Activated T-cell treated with anti-CD3 and anti-CD28 coated beads, Interleukin-2, amount 50 U/mL, for 4 hours (primary cell): ENCODE measurements at regions not wholly inside any gene's neighbourhood (a gene's known extent, or its start where the extent isn't known, plus 50 kb on each side); places are given as distances from the start of the nearest gene placed in this dataset.

ENCODE experiments used
- ATAC-seq, 2 donors: fragments of 200-7000 bp; cut with Tn5 transposase; one replicate each; pipeline ENCODE4 v1.10.0; 2021
- DNase-seq: peaks from one replicate; pipeline ENCODE4 v3.0.0-alpha.2; 2020
- H3K27me3 Mint-ChIP-seq: one replicate; pipeline ENCODE4 v1.8.0; 2021; ENCODE audit warnings: low read depth, mixed read lengths
- H3K36me3 Mint-ChIP-seq: one replicate; pipeline ENCODE4 v1.8.0; 2022; ENCODE audit warnings: mixed read lengths; ENCODE audit not compliant: insufficient read depth
- H3K4me1 Mint-ChIP-seq: one replicate; pipeline ENCODE4 v1.8.0; 2021; ENCODE audit warnings: low read depth, mixed read lengths
- H3K4me3 Mint-ChIP-seq: one replicate; pipeline ENCODE4 v1.8.0; 2021; ENCODE audit warnings: mild to moderate bottlenecking, moderate library complexity, mixed read lengths
- H3K9me3 Mint-ChIP-seq: one replicate; pipeline ENCODE4 v1.8.0; 2021; ENCODE audit warnings: mixed read lengths

DNA sequence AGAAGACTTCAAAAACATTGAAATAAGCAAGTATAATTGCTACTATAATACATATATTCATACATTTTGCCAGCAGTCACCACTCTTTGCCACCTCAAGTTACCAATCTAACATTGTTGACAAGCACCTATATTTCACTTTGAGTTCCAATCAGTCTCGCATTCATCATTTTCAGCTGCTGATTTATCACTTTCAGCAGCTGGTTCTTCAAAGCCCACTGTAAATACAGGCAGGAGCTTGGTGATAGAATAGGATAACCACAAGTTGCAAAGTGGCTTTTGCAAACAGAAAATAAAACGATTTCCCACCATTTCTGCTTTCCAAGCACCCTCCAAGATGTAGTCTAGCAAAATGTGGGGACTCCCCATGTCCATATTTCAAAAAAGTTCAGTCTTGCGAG lies 114.2 kb upstream of the ITGA1 start:
- no peak for DNase-seq
- Mint-ChIP-seq H3K9me3 (no peaks in the 10 kb centered on the region), H3K27me3 (no peaks in the 10 kb centered on the region), H3K36me3 (no peaks in the 10 kb centered on the region), H3K4me3 (no peak overlapping the region), H3K4me1 (peaks cover 16% of the 10 kb centered on the region)
- ATAC-seq = no peak

DNA sequence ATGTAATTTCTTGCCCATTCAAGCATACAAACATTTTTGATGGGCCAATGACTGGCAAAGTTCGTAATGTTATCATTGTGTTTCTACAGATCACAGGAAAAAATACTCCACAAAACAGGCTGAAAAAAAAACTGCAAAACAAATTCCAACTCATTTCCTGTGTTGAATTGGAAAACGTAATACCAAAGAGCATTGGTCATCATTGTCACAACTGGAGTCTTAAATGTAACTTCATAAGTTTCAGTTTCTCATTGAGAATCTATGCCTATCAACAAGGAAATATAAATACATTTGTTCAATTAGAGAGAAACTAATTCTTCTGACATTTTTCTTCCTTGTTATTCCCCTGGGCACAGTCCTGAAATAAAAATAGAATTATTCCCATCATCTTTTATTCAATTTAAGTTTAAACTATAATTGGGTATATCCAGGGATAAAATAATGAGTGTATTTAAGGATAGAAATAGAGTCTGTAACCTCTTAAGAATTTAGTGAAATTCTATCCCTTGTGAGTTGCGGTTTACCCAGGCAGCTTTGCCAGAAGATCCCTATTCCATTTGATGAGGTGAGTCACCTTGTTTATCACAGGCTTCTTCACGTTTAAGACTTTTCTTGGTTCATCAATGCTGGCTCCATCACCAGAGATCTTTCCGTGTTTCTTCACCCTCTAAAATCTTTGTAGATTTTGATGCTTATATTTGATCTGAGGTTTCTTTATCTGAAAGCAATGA lies 112.7 kb upstream of the ITGA1 start:
- ATAC-seq (no peak), DNase-seq (no peak)
- H3K4me3 Mint-ChIP-seq = no peak overlapping the region
- H3K36me3 Mint-ChIP-seq = no peaks in the 10 kb centered on the region
- H3K9me3 Mint-ChIP-seq = no peaks in the 10 kb centered on the region
- H3K27me3 Mint-ChIP-seq = peaks cover 1% of the 10 kb centered on the region
- H3K4me1 Mint-ChIP-seq = peaks cover 16% of the 10 kb centered on the region

DNA sequence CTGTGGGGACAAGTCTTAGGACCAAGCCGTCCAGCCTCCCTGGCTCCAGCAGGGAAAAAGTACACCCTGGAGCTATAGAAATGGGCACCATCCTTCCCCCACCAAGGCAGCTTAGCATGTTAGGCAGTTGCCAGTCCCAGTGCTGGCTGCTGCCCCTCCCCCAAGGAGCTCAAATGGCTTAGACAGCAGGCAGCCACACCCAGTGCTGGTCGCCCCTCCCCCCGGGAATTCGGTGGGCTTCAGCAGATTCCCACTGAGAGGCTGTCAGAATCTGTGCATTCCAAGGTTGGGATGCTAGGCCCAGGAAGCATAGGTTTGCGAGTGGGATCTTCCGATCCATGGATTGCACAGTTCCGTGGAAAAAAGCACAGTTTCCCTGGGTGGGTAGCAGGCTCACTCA lies 105.2 kb upstream of the ITGA1 start:
- ATAC-seq (no peak), DNase-seq (no peak)
- Mint-ChIP-seq H3K4me3 (no peak overlapping the region), H3K9me3 (no peaks in the 10 kb centered on the region), H3K36me3 (no peaks in the 10 kb centered on the region), H3K27me3 (peaks cover 2% of the 10 kb centered on the region), H3K4me1 (no peaks in the 10 kb centered on the region)

DNA sequence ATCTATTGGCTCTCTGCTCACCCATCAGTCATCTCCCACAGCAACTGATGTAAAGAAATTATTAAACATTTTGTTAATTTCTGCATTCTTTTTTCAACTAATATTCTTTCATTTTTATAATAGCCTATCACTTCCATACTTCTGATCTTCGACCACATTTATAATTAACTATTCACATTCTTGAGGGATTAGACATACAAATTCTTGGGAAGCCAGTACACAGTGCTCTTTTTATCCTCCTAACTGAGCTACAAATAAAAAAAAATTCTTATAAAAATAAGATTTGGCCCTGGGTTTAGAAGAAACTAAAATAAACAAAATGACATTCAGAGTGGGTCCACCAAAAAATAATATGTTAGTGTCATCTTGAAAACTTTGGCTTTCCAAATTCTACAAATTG lies 103.7 kb upstream of the ITGA1 start:
- Mint-ChIP-seq H3K9me3 (no peaks in the 10 kb centered on the region), H3K4me3 (no peak overlapping the region), H3K27me3 (peaks cover 2% of the 10 kb centered on the region), H3K4me1 (no peaks in the 10 kb centered on the region), H3K36me3 (no peaks in the 10 kb centered on the region)
- DNase-seq (no peak), ATAC-seq (no peak)

DNA sequence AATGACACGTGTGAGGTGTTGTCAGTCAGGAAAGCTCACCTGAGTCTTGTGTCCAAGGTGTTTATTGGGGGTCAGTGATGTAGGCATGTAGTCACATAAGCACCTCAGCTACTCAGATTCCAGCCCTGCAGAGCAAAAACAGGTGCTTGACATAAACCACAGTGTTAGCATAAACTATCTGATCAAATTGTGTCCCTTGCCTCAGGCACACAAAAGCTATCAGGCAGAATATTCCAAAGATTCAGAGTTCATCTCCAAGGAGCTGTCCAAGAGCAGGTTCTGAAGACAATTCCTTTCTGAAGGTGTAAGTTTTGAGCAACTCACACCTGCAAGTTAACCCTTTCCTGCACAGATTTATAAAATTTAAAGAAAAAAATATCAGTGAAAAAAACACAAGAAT lies 102.2 kb upstream of the ITGA1 start:
- no peaks in the 10 kb centered on the region for H3K4me1 Mint-ChIP-seq
- H3K36me3 Mint-ChIP-seq = no peaks in the 10 kb centered on the region
- H3K9me3 Mint-ChIP-seq = no peaks in the 10 kb centered on the region
- DNase-seq (no peak), ATAC-seq (no peak)
- no peaks in the 10 kb centered on the region for H3K27me3 Mint-ChIP-seq
- no peak overlapping the region for H3K4me3 Mint-ChIP-seq

DNA sequence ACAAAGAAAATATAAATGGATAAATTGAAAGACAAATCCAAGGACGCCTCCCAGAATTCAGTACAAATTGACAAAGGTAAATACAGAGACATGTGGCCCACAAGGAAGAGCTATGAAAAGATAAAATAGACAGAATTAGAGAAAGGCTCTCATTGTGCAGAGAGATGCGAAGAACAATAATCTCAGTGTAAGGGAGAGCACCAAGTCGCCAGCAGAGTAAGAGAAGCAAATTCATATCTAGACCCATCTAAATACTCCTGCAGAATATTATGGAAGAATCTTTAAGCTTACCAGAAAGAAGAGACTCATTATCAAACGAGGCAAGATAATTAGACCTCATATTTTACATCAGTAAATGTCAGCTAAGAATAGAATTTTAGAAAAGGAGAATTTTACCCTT lies 101.7 kb upstream of the ITGA1 start:
- ATAC-seq = no peak
- Mint-ChIP-seq H3K4me1 (no peaks in the 10 kb centered on the region), H3K9me3 (no peaks in the 10 kb centered on the region), H3K27me3 (no peaks in the 10 kb centered on the region), H3K36me3 (no peaks in the 10 kb centered on the region), H3K4me3 (no peak overlapping the region)
- no peak for DNase-seq

DNA sequence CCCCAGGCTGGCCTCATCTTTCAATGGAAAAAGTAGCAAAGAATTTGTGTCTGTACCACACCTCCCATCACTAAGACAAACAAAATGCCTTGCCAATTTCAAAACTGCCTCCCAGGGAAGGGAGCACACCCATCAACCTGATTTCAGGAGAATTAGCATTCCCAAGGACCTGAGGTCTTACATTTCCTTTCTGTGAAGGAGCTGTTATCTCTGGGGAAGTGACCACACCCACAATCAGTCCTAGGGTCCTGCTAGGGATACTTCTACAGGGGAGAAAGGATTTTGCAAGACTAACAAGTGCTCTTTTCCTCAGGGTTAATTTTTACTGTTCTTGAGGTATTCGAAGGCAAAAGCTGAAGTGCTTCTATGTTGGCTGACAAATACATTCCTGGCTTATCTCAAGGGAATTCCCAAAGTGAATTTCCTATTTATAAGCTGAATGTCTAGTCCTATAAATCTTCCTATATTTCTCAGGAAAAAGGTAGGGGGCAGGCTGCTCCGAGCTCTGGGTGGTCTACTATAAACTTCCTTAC lies 97.4 kb upstream of the ITGA1 start:
- Mint-ChIP-seq H3K9me3 (no peaks in the 10 kb centered on the region), H3K36me3 (no peaks in the 10 kb centered on the region), H3K4me3 (no peak overlapping the region), H3K4me1 (peaks cover 5% of the 10 kb centered on the region), H3K27me3 (no peaks in the 10 kb centered on the region)
- DNase-seq (no peak), ATAC-seq (no peak)

DNA sequence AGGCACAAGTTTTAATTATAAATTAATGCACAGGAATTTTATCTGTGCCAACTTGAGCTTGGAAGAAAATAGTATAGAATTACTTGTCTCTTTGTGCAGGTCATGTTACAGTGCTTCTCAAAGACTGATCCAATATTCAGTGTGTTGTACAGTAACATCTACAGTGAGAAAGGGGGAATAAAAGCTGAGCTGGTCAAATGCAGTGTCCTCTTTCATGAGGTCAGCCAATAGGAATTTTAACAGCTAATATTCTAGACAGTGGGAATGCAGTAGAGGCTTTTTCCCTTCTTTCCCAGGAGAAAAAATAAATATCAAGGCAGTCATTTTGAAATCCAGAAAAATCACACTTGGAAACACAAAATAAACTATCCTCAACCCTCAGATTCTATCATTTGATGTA lies 95.7 kb upstream of the ITGA1 start:
- Mint-ChIP-seq H3K4me3 (no peak overlapping the region), H3K9me3 (no peaks in the 10 kb centered on the region), H3K36me3 (no peaks in the 10 kb centered on the region), H3K4me1 (peaks cover 5% of the 10 kb centered on the region), H3K27me3 (no peaks in the 10 kb centered on the region)
- DNase-seq = no peak
- no peak for ATAC-seq

DNA sequence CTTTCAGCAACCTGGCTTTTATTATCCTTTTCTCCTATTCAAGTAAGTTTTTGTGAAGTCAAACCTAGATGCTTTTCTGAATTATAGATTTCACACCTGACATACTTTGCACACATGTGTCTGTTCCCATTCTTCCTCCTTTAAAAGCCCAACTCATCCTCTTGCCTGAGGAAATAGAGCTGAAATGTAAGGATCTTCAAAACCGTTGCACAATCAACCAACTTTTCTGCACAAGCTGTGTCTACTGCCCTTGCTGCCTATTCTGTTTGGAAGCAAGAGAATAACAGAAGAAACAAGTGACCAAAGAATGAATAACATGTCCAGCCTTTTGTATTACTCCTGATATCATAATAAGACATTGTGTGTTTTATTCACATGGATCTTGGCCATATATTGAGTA lies 95.1 kb upstream of the ITGA1 start:
- no peaks in the 10 kb centered on the region for H3K9me3 Mint-ChIP-seq
- no peak for DNase-seq
- no peaks in the 10 kb centered on the region for H3K36me3 Mint-ChIP-seq
- ATAC-seq = no peak
- no peaks in the 10 kb centered on the region for H3K27me3 Mint-ChIP-seq
- peaks cover 5% of the 10 kb centered on the region for H3K4me1 Mint-ChIP-seq
- H3K4me3 Mint-ChIP-seq = no peak overlapping the region

DNA sequence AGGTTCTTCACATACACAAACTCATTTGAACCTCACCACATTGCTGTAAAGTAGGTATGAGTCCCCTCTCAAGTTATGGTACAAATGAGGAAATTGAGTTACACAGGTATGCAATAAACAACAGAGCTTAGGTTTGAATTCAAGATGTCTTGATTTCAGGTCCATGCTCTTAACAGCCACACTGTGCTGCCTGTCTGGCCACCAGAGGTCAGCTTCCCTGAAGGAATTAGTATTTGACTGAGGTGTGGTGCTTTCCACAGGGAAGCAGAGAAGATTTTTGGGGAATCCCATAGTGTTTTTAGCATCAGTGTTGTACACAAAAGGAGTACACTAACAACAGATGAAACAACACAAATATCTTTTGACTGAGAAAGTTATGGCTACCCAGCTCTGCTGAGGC lies 94.4 kb upstream of the ITGA1 start:
- Mint-ChIP-seq H3K4me1 (peaks cover 5% of the 10 kb centered on the region), H3K27me3 (no peaks in the 10 kb centered on the region), H3K4me3 (no peak overlapping the region), H3K9me3 (no peaks in the 10 kb centered on the region), H3K36me3 (no peaks in the 10 kb centered on the region)
- DNase-seq (peak; percentile 15), ATAC-seq (no peak)

DNA sequence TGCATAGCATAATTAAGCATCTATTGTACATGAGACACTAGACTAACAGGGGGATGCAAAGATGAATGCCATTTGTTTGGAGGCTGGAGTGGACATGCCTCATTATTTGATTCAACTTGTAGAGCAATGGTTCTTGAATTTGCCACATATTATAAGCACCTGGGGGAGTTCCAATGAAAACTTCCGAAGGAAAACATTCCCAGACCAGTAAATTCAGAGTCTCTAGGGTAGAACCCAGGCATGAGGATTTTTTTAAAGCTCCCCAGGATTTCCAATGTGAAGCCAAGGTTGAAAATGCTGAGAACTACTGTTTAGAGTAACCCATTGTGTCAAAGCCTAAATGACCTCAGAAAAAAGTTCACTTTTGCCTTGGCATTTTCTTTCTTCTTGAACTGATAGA lies 93.9 kb upstream of the ITGA1 start:
- ATAC-seq = no peak
- no peaks in the 10 kb centered on the region for H3K27me3 Mint-ChIP-seq
- no peak for DNase-seq
- H3K4me3 Mint-ChIP-seq = no peak overlapping the region
- no peaks in the 10 kb centered on the region for H3K36me3 Mint-ChIP-seq
- H3K9me3 Mint-ChIP-seq = no peaks in the 10 kb centered on the region
- H3K4me1 Mint-ChIP-seq = peaks cover 5% of the 10 kb centered on the region

DNA sequence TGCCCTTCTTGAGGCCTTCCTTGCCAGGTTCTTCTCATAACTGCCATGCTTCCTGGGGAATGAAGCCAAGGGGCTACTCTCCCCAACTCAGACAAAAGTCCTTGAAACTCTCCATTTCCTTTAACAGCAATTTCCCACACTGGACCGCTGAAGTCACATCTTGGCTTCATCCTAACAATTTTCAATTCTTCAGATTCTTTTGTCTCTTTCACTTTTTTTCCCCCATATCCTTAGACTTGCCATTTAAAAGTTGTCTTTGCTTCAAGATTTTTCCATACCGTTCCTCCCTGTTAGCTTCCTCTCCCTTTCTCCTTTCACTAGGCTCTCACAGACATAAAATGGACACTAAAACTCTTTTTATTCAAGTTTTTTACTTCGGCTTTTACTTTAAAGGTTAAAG lies 93.1 kb upstream of the ITGA1 start:
- DNase-seq = no peak
- Mint-ChIP-seq H3K36me3 (no peaks in the 10 kb centered on the region), H3K4me1 (peaks cover 5% of the 10 kb centered on the region), H3K9me3 (no peaks in the 10 kb centered on the region), H3K27me3 (no peaks in the 10 kb centered on the region), H3K4me3 (no peak overlapping the region)
- no peak for ATAC-seq

DNA sequence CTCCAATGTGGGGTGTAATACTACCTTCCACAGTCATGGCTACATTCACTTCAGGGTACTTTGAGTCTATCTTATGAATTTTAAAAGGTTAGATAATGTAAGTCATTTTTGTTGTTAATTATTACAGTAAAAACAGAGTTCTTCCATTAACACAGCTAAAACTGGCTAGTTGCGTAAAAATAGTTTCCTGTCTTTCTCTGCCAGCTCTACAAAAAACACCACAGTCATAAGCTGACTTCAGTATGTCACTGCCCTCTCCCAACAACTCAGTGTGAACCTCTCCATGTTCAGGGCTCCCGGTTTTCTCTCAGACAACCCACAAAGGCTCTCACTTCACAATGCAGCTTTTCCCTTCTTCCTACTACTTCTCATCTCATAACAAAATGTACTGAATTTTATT lies 84.8 kb upstream of the ITGA1 start:
- Mint-ChIP-seq H3K4me1 (peaks cover 27% of the 10 kb centered on the region), H3K36me3 (no peaks in the 10 kb centered on the region), H3K9me3 (no peaks in the 10 kb centered on the region), H3K27me3 (no peaks in the 10 kb centered on the region), H3K4me3 (no peak overlapping the region)
- ATAC-seq (no peak), DNase-seq (no peak)

DNA sequence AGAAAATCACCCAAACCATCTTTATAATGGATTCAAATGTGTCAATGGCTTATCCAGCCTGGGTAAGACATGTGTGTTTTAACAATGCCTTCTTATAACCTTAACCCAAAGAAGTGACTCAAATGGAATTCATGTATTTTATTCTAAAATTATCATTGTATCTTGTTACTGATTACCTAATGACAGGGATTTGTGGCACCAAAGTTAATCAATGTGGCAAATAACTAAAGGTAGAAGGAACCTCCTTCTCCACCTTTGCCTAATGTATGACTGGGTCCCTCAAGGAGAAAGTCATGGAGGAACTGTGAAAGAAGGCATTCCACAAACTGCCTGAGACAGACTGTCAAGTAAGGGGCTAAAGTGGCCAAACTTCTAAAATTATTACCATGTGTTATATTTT lies 84.4 kb upstream of the ITGA1 start:
- H3K4me1 Mint-ChIP-seq = peaks cover 28% of the 10 kb centered on the region
- H3K9me3 Mint-ChIP-seq = no peaks in the 10 kb centered on the region
- DNase-seq = no peak
- H3K27me3 Mint-ChIP-seq = no peaks in the 10 kb centered on the region
- no peak overlapping the region for H3K4me3 Mint-ChIP-seq
- H3K36me3 Mint-ChIP-seq = no peaks in the 10 kb centered on the region
- no peak for ATAC-seq

DNA sequence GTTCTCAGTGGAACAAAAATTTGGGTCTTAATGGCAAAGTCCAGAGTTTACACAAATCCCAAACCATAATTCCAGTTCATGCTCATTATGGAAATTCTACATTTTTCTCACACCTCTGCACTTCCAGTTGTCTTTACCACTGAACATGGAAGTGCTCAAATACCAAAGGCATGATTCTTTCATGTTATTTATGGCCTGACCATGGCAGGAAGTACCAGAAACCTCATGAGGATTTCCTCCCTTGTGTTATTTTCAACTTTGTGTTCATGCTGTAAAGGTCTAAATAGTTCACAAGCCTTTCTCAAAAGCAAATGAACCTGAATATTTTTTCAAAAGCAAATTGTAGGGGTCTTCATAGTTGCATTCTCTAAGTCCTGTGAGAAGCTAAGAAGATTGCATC lies 82.0 kb upstream of the ITGA1 start:
- Mint-ChIP-seq H3K36me3 (no peaks in the 10 kb centered on the region), H3K9me3 (no peaks in the 10 kb centered on the region), H3K4me1 (peaks cover 51% of the 10 kb centered on the region), H3K27me3 (no peaks in the 10 kb centered on the region), H3K4me3 (no peak overlapping the region)
- ATAC-seq = no peak
- no peak for DNase-seq

DNA sequence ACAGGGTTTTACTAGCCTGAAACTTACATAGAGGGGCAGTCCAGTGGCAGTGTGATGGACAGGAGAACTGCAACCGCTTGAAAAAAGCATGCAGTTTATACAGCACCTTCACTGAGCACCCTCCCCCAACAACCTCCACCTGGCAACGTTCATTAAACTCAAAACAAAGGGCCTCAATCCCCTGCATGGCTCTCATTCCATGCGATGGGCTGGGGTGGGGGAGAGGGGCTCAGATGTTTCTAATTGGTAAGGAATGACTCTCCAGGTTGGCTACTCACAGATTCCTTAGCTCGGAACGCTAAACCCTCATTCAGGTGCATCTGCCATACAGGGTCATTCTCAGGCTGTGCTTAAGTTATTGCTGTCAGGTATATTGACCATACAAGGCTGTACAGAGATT lies 80.9 kb upstream of the ITGA1 start:
- peaks cover 59% of the 10 kb centered on the region for H3K4me1 Mint-ChIP-seq
- no peaks in the 10 kb centered on the region for H3K9me3 Mint-ChIP-seq
- no peak for ATAC-seq
- no peak for DNase-seq
- no peaks in the 10 kb centered on the region for H3K36me3 Mint-ChIP-seq
- no peak overlapping the region for H3K4me3 Mint-ChIP-seq
- no peaks in the 10 kb centered on the region for H3K27me3 Mint-ChIP-seq
